HG03066 (cell line): ENCODE measurements at regions not wholly inside any gene's neighbourhood (a gene's known extent, or its start where the extent isn't known, plus 50 kb on each side); places are given as distances from the start of the nearest gene placed in this dataset.
"Not testable (repeated sequence)": the region's sequence is repeated elsewhere in the genome, so short reads cannot be mapped to it uniquely, and the experiment has no call there.

Experiments
- ATAC-seq: cut with Tn5 transposase; IDR thresholded peaks from one replicate; pipeline ENCODE4 v1.9.1; 2021; ENCODE audit warnings: low read depth; ENCODE audit not compliant: unreplicated experiment

DNA sequence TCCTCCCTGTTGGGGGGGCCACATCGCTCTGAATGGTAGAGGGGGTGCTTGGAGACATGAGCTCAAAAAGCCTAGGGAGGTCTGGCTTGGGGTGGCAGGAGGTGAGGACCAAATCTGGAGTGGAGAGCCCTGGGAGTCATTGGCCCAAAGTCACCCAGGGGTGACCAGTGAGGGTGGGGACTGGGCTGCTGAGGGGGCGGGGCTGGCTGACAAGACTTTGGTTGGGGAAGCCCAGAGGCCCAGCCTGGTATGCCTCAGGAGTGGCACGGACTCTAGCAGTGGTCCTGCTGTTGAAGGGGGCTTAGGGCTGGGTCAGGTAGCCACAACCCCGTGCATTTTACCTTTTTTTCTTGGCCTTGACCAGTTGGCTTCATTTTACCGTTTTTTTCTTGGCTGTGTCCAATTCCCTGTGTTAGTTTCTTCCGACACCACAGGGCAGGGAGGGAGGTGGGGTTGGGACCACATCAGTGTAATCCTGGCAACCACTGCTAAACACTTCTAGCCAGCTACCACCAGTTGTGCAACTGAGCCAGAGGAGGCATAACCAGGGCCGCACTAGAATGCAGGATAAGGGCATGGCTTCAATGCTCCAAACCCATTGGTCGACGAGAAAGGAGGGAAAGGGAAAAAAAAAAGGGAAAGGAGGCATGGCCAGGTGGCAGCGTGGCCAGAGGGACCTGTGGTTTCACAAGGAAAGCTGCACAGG is 105.3 kb upstream of the C2CD4B start:
- ATAC-seq, result no peak

DNA sequence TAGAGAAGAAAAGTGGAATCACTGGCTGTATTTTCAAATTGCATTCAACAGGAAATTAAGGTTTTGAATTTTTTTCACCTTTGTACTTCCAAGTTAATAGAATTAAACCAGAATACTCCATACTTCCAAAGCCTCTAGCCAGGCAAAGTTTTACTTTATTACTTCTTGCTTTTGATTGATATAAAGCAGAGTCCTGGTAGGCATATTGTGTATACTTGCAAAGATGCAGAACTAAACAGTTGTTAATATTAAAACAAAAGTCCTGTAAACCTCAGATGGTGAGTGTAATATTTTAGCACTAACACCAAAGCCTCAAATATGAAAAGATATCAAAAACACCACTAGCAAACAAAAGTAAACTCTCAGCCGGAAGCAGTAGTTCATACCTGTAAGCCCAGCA is 107.2 kb upstream of the C2CD4B start:
- ATAC-seq, result no peak

DNA sequence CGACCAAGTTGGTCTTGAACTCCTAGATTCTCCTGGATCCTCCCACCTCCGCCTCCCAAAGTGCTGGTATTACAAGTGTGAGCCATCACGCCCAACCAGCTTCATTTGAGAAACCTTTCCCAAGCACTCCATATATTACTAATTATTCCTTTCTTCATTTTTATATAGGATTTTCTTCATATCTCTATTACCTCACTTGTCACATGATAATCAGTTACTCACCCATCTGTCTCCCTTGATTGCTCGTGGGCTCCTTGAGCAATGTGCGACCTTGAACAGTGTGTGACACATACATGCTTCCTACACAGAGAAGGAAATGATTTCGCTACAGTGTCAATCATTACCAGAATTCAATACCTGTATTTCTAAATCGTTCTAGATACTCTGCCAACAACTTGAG is 110.7 kb upstream of the C2CD4B start:
- ATAC-seq, result no peak

DNA sequence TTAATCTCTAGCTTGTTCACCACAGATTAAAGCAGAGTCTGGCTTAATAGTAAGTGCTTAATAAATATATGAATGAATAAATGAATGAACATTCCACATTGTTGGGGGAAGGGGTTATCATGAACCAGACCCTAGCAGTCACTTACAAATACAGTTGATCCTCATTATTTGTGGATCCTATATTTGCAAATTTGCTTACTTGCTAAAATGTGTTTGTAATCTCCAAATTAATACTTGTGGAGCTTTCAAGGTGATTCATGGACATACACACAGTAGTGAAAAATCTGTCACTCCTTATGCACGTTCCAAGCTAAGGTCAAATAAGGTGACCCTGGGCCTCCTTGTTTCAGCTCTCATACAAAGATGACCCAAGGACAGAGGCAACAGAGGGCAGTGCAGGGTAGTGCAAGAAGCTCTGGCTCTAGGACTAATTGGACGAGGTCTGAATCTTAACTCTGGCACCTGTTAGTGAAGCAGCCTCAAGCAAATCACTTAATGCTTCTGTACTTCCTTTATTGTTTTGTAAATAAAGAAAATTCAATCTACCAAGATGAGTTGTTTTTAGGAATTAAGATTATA is 112.8 kb upstream of the C2CD4B start:
- no peak for ATAC-seq

DNA sequence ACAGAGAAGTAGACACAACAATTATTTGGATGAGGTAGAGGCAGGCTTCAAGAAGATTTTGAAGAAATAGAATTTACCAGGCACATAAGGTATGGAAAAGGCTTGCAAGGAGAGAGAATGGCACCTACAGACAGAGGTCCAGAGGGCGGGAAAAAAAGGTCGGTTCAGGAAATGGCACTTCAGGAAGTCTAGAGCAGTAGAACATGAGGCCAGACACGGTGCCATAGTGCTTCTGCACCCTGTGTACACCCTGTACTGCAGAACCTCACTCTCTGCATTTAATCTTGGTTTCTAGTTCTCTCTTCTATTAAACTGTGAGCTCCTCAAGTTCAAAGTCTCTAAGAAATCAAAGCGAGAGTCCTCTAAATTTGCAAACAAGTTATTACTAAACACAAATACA is 113.4 kb upstream of the C2CD4B start:
- no peak for ATAC-seq

DNA sequence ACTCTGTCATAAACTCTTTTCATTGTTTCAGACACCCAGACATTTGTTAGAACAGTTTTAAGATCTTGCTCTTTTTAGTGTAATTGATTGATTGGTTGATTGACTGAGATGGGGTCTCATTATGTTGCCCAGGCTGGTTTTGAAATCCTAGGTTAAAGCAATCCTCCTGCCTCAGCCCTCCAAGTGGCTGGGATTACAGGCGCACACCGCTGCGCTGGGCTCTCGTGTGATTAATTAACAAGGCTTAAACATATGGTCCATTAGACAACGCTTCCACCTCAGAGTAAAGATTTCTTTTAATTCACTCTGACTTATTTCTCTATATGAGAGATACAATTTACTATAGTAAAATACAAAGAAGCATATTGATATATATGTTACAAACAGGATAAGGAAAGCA is 114.0 kb upstream of the C2CD4B start:
- ATAC-seq, result no peak

DNA sequence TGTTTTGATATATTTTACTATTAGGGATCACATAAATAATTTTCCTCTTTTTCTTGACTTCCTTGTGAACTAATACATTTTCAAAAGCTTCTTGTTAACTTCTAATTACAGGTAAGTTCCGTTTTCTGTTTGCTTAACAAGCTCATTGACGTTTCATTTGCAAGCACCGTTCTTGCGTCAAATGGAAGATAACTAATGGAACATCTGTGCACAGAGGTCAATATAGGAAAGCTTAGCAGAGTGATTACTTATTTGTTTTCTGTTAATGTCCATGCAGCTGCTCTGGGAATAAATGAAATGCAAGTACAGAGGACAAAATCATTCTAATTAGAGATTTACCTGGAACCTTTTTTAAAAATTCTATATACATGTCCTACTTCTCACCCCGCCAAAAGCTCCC is 115.5 kb upstream of the C2CD4B start:
- ATAC-seq, result no peak

DNA sequence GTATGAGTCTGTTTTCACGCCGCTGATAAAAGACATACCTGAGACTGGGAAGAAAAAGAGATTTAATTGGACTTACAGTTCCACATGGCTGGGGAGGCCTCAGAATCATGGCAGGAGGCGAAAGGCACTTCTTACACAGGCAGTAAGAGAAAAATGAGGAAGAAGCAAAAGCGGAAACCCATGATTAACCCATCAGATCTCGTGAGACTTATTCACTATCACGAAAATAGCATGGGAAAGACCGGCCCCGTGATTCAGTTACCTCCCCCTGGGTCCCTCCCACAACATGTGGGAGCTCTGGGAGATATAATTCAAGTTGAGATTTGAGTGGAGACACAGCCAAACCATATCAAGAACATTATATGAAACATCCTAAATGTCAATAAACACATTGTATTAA is 116.7 kb upstream of the C2CD4B start:
- not testable (repeated sequence) for ATAC-seq

DNA sequence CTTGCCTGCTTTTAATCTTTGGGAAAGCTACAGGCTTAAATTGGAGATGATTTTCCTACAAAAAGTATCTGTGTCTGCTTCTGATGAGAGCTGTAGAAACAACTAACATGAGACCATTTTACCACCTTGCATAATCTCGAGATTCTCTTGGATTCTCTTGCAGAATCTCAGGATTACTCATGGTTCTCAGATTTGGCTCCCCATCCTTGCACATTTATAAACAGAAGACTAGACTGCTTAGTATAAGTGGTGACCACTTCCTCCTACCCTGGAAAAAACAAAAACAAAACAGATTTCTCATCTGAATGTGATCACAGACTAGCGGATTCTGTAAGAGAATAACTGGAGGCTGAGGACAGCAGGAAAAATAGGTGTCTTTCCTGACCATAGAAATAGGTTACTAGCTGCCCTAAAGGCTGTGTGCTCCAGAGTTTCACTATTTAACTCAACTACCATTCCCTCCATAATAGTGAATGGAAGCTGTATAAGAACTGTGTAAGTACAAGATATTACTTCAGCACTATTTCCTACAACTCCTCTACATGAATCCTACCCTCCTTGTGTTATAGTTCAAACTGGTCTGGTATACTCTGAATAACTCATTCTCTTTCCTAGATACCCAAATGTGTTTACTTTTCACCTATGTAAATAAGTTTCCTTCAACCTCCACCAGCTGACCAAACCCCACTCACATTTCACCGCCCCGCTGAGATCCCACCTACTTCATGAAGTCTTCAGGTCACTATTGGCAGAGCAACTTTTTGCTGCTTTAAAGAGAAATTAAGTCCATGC is 122.2 kb upstream of the C2CD4B start:
- ATAC-seq, result no peak

DNA sequence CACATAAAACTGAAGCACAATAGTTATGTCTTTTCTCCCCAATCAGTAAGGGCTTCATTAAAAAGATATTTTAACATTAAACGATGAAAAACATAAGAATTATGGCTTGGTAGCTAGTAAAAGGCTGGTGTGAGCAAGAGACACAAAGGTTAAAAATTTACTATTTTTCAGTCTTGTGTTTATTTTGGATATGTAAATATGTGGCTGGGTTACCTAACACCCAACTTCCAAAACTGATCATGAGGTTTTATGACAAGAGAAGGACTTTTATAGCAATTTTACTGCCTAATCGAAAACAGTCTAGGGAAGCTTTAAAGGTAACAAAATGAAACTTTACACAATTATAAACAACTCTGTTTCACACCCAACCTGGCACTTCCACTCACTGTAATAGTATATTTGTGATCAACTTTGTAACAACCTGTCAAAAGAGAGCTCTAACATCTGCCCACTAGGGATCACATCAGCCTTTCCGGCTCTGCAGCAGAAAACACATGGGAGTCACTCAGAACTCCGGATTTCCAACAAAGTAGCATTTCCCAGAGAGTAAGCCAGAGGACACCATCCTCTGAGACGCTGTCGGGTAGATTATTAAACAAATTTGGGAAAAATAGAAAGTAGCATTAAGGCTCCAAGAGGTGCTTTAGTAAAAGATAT is 123.4 kb upstream of the C2CD4B start:
- no peak for ATAC-seq

DNA sequence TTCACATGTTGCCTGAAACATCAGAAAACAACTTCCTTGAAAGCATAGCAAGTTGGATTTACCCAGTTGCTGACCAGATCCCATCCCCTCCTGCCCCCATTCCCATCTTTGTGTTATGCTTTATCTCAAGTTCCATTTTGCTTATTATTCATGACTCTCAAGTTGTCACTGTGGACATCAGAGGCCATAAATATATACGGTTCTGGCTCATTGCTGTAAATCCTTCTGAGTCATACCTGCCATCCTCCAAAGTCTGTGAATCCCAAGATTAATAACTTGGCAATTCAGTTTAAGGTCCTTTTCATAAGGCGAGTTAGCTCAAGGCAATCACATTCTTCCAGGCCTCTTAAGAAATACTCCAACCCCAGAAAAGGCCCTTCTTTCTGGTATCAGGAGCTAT is 126.2 kb upstream of the C2CD4B start:
- ATAC-seq, result no peak

DNA sequence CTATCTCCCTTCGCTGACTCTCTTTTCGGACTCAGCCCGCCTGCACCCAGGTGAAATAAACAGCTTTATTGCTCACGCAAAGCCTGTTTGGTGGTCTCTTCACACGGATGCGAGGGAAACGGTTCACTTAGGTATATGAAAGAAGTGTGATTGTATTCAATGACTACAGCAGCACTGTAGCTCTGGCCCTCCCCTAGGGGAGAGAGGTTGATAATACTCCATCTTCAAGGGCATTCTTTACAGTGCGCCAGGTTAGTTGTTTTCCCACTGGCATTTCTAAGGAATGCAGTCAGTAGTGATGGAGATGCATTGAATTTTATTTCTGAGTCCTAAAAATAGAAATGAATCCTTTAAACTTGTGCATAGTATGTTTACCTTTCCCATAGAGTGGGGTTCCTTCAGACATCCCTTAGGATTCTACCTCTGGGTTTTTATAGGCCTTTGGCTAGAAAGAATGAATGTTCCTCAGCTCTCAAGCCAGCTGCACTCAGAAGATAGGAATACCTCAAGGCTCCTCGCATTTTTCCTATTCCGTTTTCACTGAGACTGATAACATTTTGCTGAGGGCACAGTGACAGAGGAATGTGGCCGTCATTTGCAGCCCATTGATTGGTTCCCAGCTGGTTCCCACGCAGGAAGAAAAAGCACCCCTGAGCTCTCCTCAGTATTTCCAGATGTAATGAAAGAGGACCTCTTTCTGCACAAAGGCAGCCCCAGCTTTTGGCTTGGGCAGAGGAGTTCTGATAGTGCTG is 131.8 kb upstream of the C2CD4B start:
- ATAC-seq, result no peak

DNA sequence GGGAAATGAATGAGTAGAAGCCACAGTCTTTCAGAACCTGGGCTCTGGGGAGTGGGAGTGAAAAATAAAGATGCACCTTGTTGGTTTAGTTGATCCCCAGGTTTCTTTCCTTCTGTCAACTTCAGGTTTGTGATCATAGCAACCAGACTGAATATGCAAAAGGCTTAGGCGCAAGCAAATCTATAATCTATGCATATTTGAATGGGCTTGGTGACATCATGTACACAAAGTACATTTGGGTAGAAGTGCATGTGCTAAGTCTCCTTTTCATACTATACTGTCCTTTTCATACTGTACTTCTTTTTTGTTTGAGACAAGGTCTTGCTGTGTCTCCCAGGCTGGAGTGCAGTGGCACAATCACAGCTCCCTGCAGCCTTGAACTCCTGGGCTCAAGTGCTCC is 132.4 kb upstream of the C2CD4B start:
- ATAC-seq, result no peak

DNA sequence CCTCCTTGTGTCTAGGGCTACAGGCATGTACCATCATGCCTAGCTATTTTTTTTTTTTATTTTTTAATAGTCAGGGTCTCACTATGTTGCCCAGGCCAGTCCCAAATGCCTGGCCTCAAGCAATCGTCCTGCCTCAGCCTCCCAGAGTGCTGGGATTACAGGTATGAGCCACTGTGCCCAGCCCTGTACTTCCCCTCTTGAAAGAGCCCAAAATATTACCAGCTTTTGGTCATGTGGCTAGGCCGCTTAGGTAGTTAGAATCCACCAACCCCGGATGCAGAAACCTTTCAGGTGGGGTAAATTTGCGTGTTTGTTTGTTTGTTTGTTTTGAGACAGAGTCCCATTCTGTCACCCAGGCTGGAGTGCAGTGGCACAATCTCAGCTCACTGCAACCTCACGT is 132.8 kb upstream of the C2CD4B start:
- no peak for ATAC-seq

DNA sequence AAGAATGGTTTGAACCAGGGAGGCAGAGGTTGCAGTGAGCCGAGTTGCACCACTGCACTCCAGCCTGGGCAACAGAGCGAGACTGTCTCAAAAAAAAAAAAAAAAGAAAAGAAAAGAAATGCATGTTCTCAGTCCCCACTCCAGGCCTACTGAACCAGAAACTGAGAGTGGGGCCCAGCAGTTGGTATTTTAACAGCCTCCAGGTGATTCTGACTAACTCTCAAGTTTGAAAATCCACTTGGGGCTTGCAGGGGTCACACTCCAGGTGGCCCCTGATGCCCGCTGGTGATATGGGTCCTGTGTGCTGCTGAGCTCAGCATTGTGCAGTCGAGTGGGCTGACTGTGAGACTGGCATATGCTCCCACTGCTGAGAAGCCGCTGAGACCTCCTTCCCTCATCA is 133.7 kb upstream of the C2CD4B start:
- no peak for ATAC-seq

DNA sequence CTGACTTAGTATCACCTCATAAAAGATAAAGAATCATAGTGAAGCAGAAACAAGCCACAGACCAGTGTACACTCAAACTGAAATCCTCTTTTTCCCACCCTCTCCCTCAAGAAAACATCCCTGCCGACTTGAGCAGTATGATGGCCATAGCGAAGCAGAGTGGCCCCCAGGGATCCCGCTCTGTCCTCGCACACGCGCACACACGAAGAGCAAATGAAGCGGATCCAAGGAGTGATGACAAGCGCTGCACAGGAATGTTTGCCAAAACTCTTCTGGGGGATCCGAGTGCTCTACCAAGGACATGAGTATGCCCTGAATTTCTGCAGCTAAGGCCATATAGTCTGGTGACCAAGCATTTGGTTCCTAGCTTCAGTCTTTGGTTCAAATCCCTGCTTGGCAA is 134.5 kb upstream of the C2CD4B start:
- ATAC-seq, result no peak

DNA sequence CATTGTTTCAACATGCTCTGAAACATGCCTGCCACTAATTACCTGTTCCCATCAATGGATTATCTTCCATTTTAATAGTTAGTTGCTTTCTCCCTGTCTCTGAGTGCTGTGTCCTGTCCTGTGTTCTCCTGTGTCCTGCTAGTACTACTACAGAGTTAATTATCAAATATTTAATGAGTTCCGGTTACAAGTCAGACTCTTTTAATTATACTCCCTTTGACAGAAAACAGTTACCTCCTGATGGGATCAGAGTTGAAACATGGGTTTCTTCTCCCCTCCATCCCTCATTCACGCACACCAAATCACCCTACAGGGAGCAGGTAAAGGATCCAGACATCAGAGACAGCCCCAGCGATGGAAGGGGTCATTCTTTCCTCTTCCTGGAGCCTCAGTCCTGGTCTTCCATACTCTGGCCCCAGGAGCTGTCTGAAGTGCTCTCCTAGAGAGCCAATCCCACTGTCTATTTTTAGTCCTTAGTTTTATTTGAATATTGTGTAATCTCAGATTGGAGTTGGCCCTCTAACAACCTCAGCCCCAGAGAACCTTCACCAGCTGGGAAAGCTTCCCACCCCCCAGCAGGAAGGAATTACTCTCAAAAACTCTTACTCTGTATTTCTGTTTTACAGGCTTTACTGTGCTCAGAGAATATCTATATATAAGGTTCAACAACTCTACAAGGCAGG is 137.0 kb upstream of the C2CD4B start:
- no peak for ATAC-seq

DNA sequence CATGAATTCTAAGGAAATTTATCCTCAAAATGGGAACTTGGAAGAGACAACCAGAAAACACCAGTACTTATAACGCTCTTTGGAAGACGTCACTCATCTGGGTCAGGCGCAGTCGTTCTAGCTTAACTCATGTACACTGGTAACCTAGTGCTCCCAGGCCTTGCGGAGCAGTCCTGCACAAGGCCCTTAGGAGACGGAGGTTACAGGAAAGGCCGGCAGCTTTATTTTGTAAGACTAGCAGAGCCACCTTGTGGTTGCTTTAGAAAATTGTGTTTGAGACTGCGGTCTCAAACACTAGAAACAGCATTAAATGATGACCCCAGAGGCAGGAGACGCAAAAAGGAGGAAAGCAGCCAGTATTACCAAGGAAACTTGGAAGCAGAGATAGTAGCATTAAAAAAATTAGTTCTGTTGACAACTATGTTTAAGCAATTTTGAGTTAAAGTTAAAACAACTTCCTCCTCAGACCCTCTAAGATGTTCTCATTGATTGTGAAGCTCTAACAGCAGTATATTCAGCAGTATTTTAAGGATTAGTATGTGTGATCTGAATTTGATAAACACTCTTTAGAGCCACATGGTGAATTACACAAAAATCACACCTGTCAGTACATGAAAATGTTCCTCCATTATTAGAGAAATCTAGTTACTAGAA is 141.9 kb upstream of the C2CD4B start:
- no peak for ATAC-seq

DNA sequence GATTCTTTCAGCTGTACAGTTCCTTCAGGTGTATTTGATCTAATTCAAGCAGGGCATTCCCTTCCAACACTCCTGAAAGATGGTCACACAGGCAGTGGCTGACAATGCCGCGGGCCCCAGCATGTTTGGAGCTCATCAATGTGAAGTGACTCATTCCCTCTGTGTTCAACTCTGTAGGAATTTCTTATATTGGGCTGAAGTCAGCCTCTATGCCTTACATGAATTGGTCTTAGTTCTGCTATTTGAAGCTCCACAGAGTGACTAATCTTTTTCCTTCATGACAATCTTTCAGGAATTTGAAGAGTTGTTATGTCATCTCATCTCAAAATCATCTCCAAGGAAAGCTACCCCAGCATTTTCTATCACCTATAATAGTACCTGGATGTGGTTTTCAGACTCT is 142.5 kb upstream of the C2CD4B start:
- no peak for ATAC-seq
